Smooth muscle cell (in vitro differentiated cells): ENCODE measurements at regions not wholly inside any gene's neighbourhood (a gene's known extent, or its start where the extent isn't known, plus 50 kb on each side); places are given as distances from the start of the nearest gene placed in this dataset.

Experiments used
- DNase-seq: peaks from one replicate; lab custom pipeline; 2025; ENCODE audit not compliant: unreplicated experiment; lab: John Stamatoyannopoulos, UW
- H2AFZ ChIP-seq: fragments of 200-600 bp; sonication (generic); 2 replicates; pipeline ENCODE4 v1.6.0; 2016; ENCODE audit warnings: antibody characterized with exemption, low read depth, mild to moderate bottlenecking
- H3F3A ChIP-seq: fragments of 200-600 bp; sonication (generic); 2 replicates; pipeline ENCODE4 v1.6.0; 2017; ENCODE audit warnings: antibody characterized with exemption, low read depth
- H3K27ac ChIP-seq: fragments of 200-600 bp; sonication (generic); 2 replicates; pipeline ENCODE4 v1.5.1; 2016; ENCODE audit warnings: low read depth, mild to moderate bottlenecking
- H3K27me3 ChIP-seq: fragments of 200-600 bp; sonication (generic); 2 replicates; pipeline ENCODE4 v1.6.1; 2016; ENCODE audit warnings: low read depth, mild to moderate bottlenecking
- H3K36me3 ChIP-seq: fragments of 200-600 bp; sonication (generic); 2 replicates; pipeline ENCODE4 v1.5.1; 2016; ENCODE audit warnings: low read depth
- H3K4me1 ChIP-seq: fragments of 200-600 bp; sonication (generic); 2 replicates; pipeline ENCODE4 v1.5.1; 2016; ENCODE audit warnings: low read depth
- H3K4me2 ChIP-seq: fragments of 200-600 bp; sonication (generic); 2 replicates; pipeline ENCODE4 v1.6.0; 2016; ENCODE audit warnings: mild to moderate bottlenecking
- H3K4me3 ChIP-seq: fragments of 200-600 bp; sonication (generic); 2 replicates; pipeline ENCODE4 v1.5.1; 2016; ENCODE audit warnings: mild to moderate bottlenecking
- H3K79me2 ChIP-seq: fragments of 200-600 bp; sonication (generic); 2 replicates; pipeline ENCODE4 v1.6.0; 2016; ENCODE audit warnings: low read depth, mild to moderate bottlenecking
- H3K9ac ChIP-seq: fragments of 200-600 bp; sonication (generic); 2 replicates; pipeline ENCODE4 v1.6.0; 2016; ENCODE audit warnings: low read depth
- H3K9me3 ChIP-seq: fragments of 200-600 bp; sonication (generic); replicated peaks from 2 replicates; pipeline ENCODE4 v1.5.1; 2016; ENCODE audit warnings: low read depth
- H4K20me1 ChIP-seq: fragments of 200-600 bp; sonication (generic); 2 replicates; pipeline ENCODE4 v1.6.0; 2016; ENCODE audit warnings: low read depth
- CTCF ChIP-seq: fragments of 200-600 bp; sonication (generic); IDR thresholded peaks from 2 replicates; pipeline ENCODE4 v1.5.1; 2017; ENCODE audit warnings: borderline replicate concordance, mild to moderate bottlenecking, antibody characterized with exemption; ENCODE audit not compliant: insufficient read depth, poor library complexity, severe bottlenecking
- WGBS: methylation state at CpG from one replicate; pipeline ENCODE4 v1.1.7; 2016; ENCODE audit warnings: low lambda C conversion rate; 5-methylcytosine and 5-hydroxymethylcytosine counted together

GRCh38 chr14:95386536-95387095, 66.9 kb upstream of the CLMN start:
- H3F3A ChIP-seq, result no peaks in the 10 kb centered on the region
- H3K4me1 ChIP-seq, result no peaks in the 10 kb centered on the region
- no peak overlapping the region for H3K9ac ChIP-seq
- no peak for DNase-seq
- H3K4me3 ChIP-seq, result no peak overlapping the region
- no peaks in the 10 kb centered on the region for H3K27me3 ChIP-seq
- no peaks in the 10 kb centered on the region for H3K79me2 ChIP-seq
- H3K4me2 ChIP-seq, result no peak overlapping the region
- H4K20me1 ChIP-seq, result no peaks in the 10 kb centered on the region
- H2AFZ ChIP-seq, result no peak overlapping the region
- H3K9me3 ChIP-seq, result no peaks in the 10 kb centered on the region
- no peaks in the 10 kb centered on the region for H3K36me3 ChIP-seq
- no peak for TF ChIP-seq CTCF
- 58% methylated on average over 6 of the region's 6 CpGs for WGBS
- no peak overlapping the region for H3K27ac ChIP-seq

- no peaks in the 10 kb centered on the region for H3F3A ChIP-seq
- H3K36me3 ChIP-seq, result no peaks in the 10 kb centered on the region
- H3K9ac ChIP-seq, result no peak overlapping the region
- no peaks in the 10 kb centered on the region for H3K27me3 ChIP-seq
- no peaks in the 10 kb centered on the region for H3K4me1 ChIP-seq
- 95% methylated on average over 6 of the region's 6 CpGs for WGBS
- H3K4me2 ChIP-seq, result no peak overlapping the region
- H2AFZ ChIP-seq, result no peak overlapping the region
- no peaks in the 10 kb centered on the region for H4K20me1 ChIP-seq
- no peak for TF ChIP-seq CTCF
- no peak overlapping the region for H3K27ac ChIP-seq
- DNase-seq, result no peak
- no peaks in the 10 kb centered on the region for H3K79me2 ChIP-seq
- no peak overlapping the region for H3K4me3 ChIP-seq
- peaks cover 2% of the 10 kb centered on the region for H3K9me3 ChIP-seq
These were observed 66.0 kb upstream of the CLMN start for GRCh38 chr14:95385701-95386100.

- no peaks in the 10 kb centered on the region for H4K20me1 ChIP-seq
- no peaks in the 10 kb centered on the region for H3K36me3 ChIP-seq
- no peak overlapping the region for H3K9ac ChIP-seq
- peaks cover 11% of the 10 kb centered on the region for H3K9me3 ChIP-seq
- DNase-seq, result no peak
- no peak overlapping the region for H3K4me3 ChIP-seq
- H3K4me2 ChIP-seq, result no peak overlapping the region
- no peaks in the 10 kb centered on the region for H3K4me1 ChIP-seq
- TF ChIP-seq CTCF, result no peak
- H3F3A ChIP-seq, result no peaks in the 10 kb centered on the region
- H3K27me3 ChIP-seq, result no peaks in the 10 kb centered on the region
- H2AFZ ChIP-seq, result no peak overlapping the region
- WGBS, result 96% methylated on average over 3 of the region's 3 CpGs
- H3K27ac ChIP-seq, result no peak overlapping the region
- no peaks in the 10 kb centered on the region for H3K79me2 ChIP-seq
These were observed 63.0 kb upstream of the CLMN start for GRCh38 chr14:95382747-95383146.

- Histone ChIP-seq H3F3A (no peaks in the 10 kb centered on the region), H3K9me3 (peaks cover 11% of the 10 kb centered on the region), H3K9ac (no peak overlapping the region), H4K20me1 (no peaks in the 10 kb centered on the region), H3K4me3 (no peak overlapping the region), H3K27ac (no peak overlapping the region), H3K4me2 (no peak overlapping the region), H2AFZ (no peak overlapping the region), H3K4me1 (no peaks in the 10 kb centered on the region), H3K27me3 (no peaks in the 10 kb centered on the region), H3K79me2 (no peaks in the 10 kb centered on the region), H3K36me3 (no peaks in the 10 kb centered on the region)
- TF ChIP-seq CTCF, result no peak
- no peak for DNase-seq
- WGBS, result 73% methylated on average over 4 of the region's 4 CpGs
These were observed 62.0 kb upstream of the CLMN start for GRCh38 chr14:95381726-95382125.
